Right lobe of liver (tissue), 6 donors: ENCODE measurements at regions not wholly inside any gene's neighbourhood (a gene's known extent, or its start where the extent isn't known, plus 50 kb on each side); places are given as distances from the start of the nearest gene placed in this dataset.

Experiments
- ATAC-seq, 4 donors: fragments of 200-7000 bp; cut with Tn5 transposase; one replicate each; pipeline ENCODE4 v1.9.1; 2020; ENCODE audit warnings: mild to moderate bottlenecking in 4 of 4, moderate library complexity in 4 of 4
- DNase-seq, 3 donors: peaks; one replicate each; pipeline ENCODE4 v3.0.0-alpha.2; 2020
- H3K27ac ChIP-seq, 3 donors: fragments of 200-600 bp; one replicate each; pipeline ENCODE4 v1.8.0; 2022
- H3K27me3 ChIP-seq, 2 donors: fragments of 200-600 bp; one replicate each; pipeline ENCODE4 v1.8.0; 2022
- H3K36me3 ChIP-seq, 4 donors: fragments of 200-600 bp; sonication (generic) in 1 of 4; one replicate each; pipeline versions ENCODE4 v1.5.1 to v1.8.0; 2017 to 2022; ENCODE audit warnings: control low read depth in 1 of 4
- H3K4me1 ChIP-seq, 4 donors: fragments of 200-600 bp; sonication (generic) in 1 of 4; one replicate each; pipeline versions ENCODE4 v1.5.1 to v1.8.0; 2017 to 2022; ENCODE audit warnings: control low read depth in 1 of 4
- H3K4me3 ChIP-seq, 3 donors: fragments of 200-600 bp; one replicate each; pipeline ENCODE4 v1.8.0; 2022
- H3K9me3 ChIP-seq, 4 donors: fragments of 200-600 bp; sonication (generic) in 1 of 4; one replicate each; pipeline versions ENCODE4 v1.5.1 to v1.8.0; 2017 to 2022; ENCODE audit warnings: control low read depth in 1 of 4
- CTCF ChIP-seq, 4 donors: fragments of 200-600 bp in 3 of 4; fragments of 450-650 bp in 1 of 4; IDR thresholded peaks; one replicate each; pipeline versions ENCODE4 v1.5.1 to v1.8.0; 2016 to 2022; ENCODE audit warnings: antibody characterized with exemption in 4 of 4, mild to moderate bottlenecking in 2 of 4
- POLR2A ChIP-seq: fragments of 450-650 bp; IDR thresholded peaks from one replicate; pipeline ENCODE4 v1.6.1; 2017; ENCODE audit warnings: antibody characterized with exemption, mild to moderate bottlenecking
- WGBS: methylation state at CpG from one replicate; pipeline ENCODE4 v1.1.6; 2018; ENCODE audit warnings: low coverage, low lambda C conversion rate; ENCODE audit not compliant: insufficient coverage; ENCODE audit errors: missing lambda C conversion rate; 5-methylcytosine and 5-hydroxymethylcytosine counted together
- intact Hi-C, 2 donors: fragments of 100-400 bp; cut with DNase I; formaldehyde crosslinking; loops; one replicate each; pipeline versions ENCODE4 v1.11.2 to v1.14.1; 2022
- donor health status: DM: no; HTN: yes; CAD: no.
- donor health status: DM: no; HTN: no; CAD: no.
- donor health status: DM: no; HTN: no; CAD: no.
- donor health status: DM: no; HTN: yes; CAD: no.
- donor health status: DM: no; HTN: yes; CAD: no.

DNA sequence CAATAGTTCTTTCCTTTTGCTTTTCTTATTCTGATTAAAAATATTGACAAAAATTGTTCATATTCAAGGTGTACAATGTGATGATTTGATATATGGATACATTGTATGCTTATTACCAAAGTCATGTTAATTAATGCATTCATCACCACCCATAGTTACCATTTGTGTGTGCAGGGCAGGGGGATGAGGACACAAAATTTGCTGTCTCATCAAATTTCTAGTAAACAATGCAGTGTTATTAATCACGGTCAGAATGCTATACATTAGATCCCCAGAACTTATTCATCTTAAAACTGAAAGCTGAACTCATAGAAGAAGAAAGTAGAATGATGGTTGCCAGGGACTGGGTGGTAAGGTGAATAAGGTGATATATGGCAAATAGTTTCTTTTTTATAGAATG is 303.7 kb upstream of the SLC24A2 start:
- H3K36me3 ChIP-seq = no peaks in the 10 kb centered on the region
- TF ChIP-seq POLR2A = no peak
- intact Hi-C loops = no loop called here
- no peaks in the 10 kb centered on the region for H3K27me3 ChIP-seq
- no peak overlapping the region for H3K27ac ChIP-seq
- H3K4me3 ChIP-seq = no peak overlapping the region
- no peaks in the 10 kb centered on the region for H3K4me1 ChIP-seq
- ATAC-seq (no peak), DNase-seq (no peak)
- peaks cover 0 to 3% (median 0%) of the 10 kb centered on the region in 4 donors for H3K9me3 ChIP-seq
- WGBS = 55% methylated on average over 1 of the region's 1 CpG

DNA sequence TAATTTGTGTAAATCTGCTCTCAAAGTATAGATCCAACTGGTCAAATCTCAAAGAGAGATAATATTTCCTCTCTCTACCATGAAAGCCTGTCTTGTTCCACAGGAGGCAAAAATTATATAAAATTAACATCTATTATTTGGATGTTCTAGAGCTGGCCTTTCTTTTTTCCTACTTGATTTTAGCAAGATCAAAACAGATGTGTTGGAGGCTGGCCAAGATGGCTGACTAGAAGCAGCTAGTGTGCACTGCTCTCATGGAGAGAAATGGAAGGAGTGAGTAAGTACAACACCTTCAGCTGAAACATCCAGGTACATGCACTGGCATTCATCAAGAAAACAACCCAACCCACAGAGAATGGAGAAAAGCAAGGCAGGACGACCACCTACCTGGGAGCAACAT is 298.6 kb upstream of the SLC24A2 start:
- no peak overlapping the region for H3K4me3 ChIP-seq

DNA sequence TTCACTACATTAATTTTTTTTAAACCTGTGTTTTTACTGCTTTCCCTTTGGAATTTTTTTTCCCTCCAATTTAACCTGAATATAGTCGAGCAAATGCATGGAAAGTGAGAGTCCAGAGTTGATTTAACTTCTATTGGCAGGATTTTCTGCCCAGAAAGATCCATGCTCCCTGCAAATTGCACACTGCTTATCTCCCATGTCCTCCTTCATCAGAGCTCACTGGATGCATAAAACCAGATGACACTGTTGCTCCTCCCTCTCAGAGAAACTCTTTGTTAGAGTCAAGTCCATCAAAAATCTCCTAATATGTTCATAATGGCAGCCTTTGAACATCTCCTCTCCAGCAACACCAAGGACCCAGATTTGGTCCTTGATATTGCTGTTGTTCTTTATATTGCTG is 297.0 kb upstream of the SLC24A2 start:
- no peak for DNase-seq

More for the DNA sequence above, 298.6 kb upstream of the SLC24A2 start:
- no peak for ATAC-seq
- intact Hi-C loops = no loop called here
- 50% methylated on average over 1 of the region's 1 CpG for WGBS
- Histone ChIP-seq H3K27ac (no peak overlapping the region), H3K4me1 (no peaks in the 10 kb centered on the region), H3K36me3 (no peaks in the 10 kb centered on the region), H3K27me3 (no peaks in the 10 kb centered on the region), H3K9me3 (no peaks in the 10 kb centered on the region)
- TF ChIP-seq CTCF (IDR thresholded peaks at IDR 0.05) = no peak
- no peak for TF ChIP-seq POLR2A
- DNase-seq = no peak

DNA sequence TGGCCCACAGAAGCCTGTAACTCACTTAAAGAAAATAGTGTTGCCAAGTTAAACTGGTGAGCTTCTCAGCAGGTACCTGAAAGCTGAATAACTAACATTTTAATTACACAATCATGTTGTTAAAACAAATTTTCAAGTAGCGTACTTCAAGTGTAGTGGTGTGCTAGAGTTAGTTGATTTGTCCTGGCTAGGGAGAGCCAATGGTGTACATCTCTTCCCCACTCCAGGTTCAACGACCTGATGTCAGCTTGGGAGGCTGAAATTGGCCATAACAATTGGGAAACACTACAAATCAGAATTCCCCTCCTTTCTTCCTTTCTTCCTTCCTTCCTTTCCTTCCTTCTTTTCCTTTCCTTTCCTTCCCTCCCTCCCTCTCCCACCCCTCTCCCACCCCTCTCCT is 295.3 kb upstream of the SLC24A2 start:
- ATAC-seq = no peak
- no peak for DNase-seq
- Histone ChIP-seq H3K4me3 (no peak overlapping the region), H3K9me3 (no peaks in the 10 kb centered on the region), H3K27ac (no peak overlapping the region), H3K27me3 (no peaks in the 10 kb centered on the region), H3K4me1 (no peaks in the 10 kb centered on the region), H3K36me3 (no peaks in the 10 kb centered on the region)
- no peak for TF ChIP-seq CTCF (IDR thresholded peaks at IDR 0.05)
- no peak for TF ChIP-seq POLR2A
- WGBS = 13% methylated on average over 2 of the region's 2 CpGs
- intact Hi-C loops = no loop called here

More for the DNA sequence above, 297.0 kb upstream of the SLC24A2 start:
- TF ChIP-seq POLR2A (no peak), CTCF (IDR thresholded peaks at IDR 0.05) (no peak)
- H3K4me1 ChIP-seq = no peaks in the 10 kb centered on the region
- no peaks in the 10 kb centered on the region for H3K36me3 ChIP-seq
- ATAC-seq = no peak
- WGBS = 33% methylated on average over 1 of the region's 1 CpG
- H3K9me3 ChIP-seq = no peaks in the 10 kb centered on the region
- no peak overlapping the region for H3K27ac ChIP-seq
- H3K4me3 ChIP-seq = no peak overlapping the region
- no peaks in the 10 kb centered on the region for H3K27me3 ChIP-seq
- intact Hi-C loops = no loop called here

DNA sequence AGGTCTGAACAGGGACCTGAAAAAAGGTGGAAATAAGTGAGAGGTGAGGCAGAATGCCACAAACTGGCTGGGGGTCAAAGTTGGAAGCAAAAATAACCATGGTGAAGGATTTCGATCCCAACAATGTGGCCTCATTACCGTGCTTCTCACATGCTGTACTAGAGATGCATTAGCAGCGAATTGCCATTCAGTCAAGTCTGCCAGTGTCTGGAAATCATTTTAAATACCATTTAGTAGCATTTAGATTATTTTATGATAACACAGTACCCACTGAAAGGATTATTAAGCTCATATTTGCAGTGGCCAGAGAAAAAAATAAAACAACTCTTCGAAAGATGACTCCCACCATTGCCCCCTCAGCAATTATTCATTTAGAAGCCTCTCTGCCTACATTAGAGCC is 294.6 kb upstream of the SLC24A2 start:
- Histone ChIP-seq H3K27me3 (no peaks in the 10 kb centered on the region), H3K9me3 (no peaks in the 10 kb centered on the region), H3K4me3 (no peak overlapping the region), H3K27ac (no peak overlapping the region), H3K36me3 (no peaks in the 10 kb centered on the region), H3K4me1 (no peaks in the 10 kb centered on the region)
- TF ChIP-seq CTCF (IDR thresholded peaks at IDR 0.05) = no peak
- TF ChIP-seq POLR2A = no peak
- WGBS = 59% methylated on average over 4 of the region's 4 CpGs
- intact Hi-C loops = no loop called here
- ATAC-seq (no peak), DNase-seq (no peak)
